ENCODE measurements at regions not wholly inside any gene's neighbourhood (a gene's known extent, or its start where the extent isn't known, plus 50 kb on each side); places are given as distances from the start of the nearest gene placed in this dataset.
"Not testable (repeated sequence)": the region's sequence is repeated elsewhere in the genome, so short reads cannot be mapped to it uniquely, and the experiment has no call there.

DNA sequence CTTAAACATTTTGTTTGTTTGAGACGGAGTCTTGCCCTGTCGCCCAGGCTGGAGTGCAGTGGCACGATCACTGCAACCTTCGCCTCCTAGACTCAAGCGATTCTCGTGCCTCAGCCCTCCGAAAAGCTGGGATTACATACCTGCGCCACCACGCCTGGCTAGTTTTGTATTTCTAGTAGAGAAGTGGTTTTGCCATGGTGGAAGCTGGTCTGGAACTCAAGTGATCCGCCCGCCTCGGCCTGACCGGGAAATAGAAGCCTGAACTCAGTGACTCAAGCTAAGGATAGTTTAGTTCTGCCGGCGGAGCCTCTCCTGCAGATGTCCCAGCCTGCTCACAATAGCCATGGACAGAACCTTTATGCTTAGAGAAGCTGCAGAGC is 53.0 kb upstream of the ZNF254 start:
- TF ChIP-seq, protein P1, sequence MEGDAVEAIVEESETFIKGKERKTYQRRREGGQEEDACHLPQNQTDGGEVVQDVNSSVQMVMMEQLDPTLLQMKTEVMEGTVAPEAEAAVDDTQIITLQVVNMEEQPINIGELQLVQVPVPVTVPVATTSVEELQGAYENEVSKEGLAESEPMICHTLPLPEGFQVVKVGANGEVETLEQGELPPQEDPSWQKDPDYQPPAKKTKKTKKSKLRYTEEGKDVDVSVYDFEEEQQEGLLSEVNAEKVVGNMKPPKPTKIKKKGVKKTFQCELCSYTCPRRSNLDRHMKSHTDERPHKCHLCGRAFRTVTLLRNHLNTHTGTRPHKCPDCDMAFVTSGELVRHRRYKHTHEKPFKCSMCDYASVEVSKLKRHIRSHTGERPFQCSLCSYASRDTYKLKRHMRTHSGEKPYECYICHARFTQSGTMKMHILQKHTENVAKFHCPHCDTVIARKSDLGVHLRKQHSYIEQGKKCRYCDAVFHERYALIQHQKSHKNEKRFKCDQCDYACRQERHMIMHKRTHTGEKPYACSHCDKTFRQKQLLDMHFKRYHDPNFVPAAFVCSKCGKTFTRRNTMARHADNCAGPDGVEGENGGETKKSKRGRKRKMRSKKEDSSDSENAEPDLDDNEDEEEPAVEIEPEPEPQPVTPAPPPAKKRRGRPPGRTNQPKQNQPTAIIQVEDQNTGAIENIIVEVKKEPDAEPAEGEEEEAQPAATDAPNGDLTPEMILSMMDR (IDR thresholded peaks at IDR 0.05; ENCODE audit: low read depth, low read length), result no peak
- peak; percentile 25 for DNase-seq (ENCODE audit: extremely low read depth, low read depth)

DNA sequence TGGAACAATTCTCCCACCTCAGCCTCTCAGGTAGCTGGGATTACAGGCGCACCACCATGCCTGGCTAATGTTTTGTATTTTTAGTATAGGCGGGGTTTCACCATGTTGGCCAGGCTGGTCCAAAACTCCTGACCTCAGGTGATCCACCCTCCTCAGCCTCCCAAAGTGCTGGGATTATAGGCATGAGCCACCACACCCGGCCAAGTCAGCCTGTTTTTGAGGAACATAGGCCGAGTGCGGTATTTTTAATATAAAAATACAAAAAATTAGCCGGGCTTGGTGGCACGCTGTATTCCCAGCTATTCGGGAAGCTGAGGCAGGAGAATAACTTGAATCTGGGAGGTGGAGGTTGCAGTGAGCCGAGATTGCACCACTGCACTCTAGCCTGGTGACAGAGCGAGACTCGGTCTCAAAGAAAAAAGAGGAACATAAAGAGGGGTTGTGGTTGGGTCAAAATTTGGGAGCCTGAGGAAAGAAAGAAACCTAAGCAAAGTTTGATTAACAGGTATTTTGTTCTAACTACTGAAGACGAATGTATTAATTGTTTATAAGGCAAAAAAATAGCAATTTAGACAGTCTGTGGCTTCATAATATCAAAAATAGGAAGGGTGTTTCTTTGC is 51.6 kb upstream of the ZNF254 start:
- DNase-seq (ENCODE audit: extremely low read depth, low read depth), result not testable (repeated sequence)

All from AG09319 (cell line).